GM12865 (cell line): ENCODE measurements at regions not wholly inside any gene's neighbourhood (a gene's known extent, or its start where the extent isn't known, plus 50 kb on each side); places are given as distances from the start of the nearest gene placed in this dataset.

Source experiments
- DNase-seq: peaks from one replicate; pipeline ENCODE4 v3.0.0; 2010; ENCODE audit warnings: low read depth
- H3K4me3 ChIP-seq: 2 replicates; pipeline ENCODE4 v1.5.1; 2011; ENCODE audit warnings: mild to moderate bottlenecking, low read depth, low read length, control low read depth
- CTCF ChIP-seq: IDR thresholded peaks from 2 replicates; pipeline ENCODE4 v1.5.1; 2011; ENCODE audit warnings: low read length, control low read depth, low read depth, inconsistent platforms; ENCODE audit not compliant: insufficient read depth; ENCODE audit errors: missing control alignments

- DNase-seq = no peak
- TF ChIP-seq CTCF = no peak
- no peak overlapping the region for H3K4me3 ChIP-seq
These were observed 360.7 kb downstream of the SAMD5 start for GRCh38 chr6:147869201-147869600.

GRCh38 chr6:147869869-147870268, 361.4 kb downstream of the SAMD5 start:
- no peak for DNase-seq
- no peak overlapping the region for H3K4me3 ChIP-seq
- no peak for TF ChIP-seq CTCF

- no peak for TF ChIP-seq CTCF
- no peak overlapping the region for H3K4me3 ChIP-seq
- DNase-seq = no peak
These were observed 362.1 kb downstream of the SAMD5 start for GRCh38 chr6:147870506-147871110.

- TF ChIP-seq CTCF = no peak
- DNase-seq = no peak
- H3K4me3 ChIP-seq = no peak overlapping the region
These were observed 363.5 kb downstream of the SAMD5 start for GRCh38 chr6:147872002-147872401.

GRCh38 chr6:147873816-147874215, 365.3 kb downstream of the SAMD5 start:
- no peak for TF ChIP-seq CTCF
- H3K4me3 ChIP-seq = no peak overlapping the region
- DNase-seq = no peak

- no peak overlapping the region for H3K4me3 ChIP-seq
- no peak for TF ChIP-seq CTCF
- DNase-seq = no peak
These were observed 365.8 kb downstream of the SAMD5 start for GRCh38 chr6:147874322-147874721.

- DNase-seq = no peak
- H3K4me3 ChIP-seq = no peak overlapping the region
- TF ChIP-seq CTCF = no peak
These were observed 370.6 kb downstream of the SAMD5 start for GRCh38 chr6:147879031-147879580.
